ENCODE measurements at regions not wholly inside any gene's neighbourhood (a gene's known extent, or its start where the extent isn't known, plus 50 kb on each side); places are given as distances from the start of the nearest gene placed in this dataset.

- Mint-ChIP-seq H3K27me3 (ENCODE audit: low read depth) (peaks cover 7% of the 10 kb centered on the region), H3K36me3 (ENCODE audit: insufficient read depth in 1 of 3, low read depth in 3 of 3) (peaks cover 0 to 2% (median 0%) of the 10 kb centered on the region in 3 experiments; a peak in 3 of 7 replicates), H3K9me3 (peaks cover 4% of the 10 kb centered on the region in 2 experiments; a peak in 2 of 5 replicates), H3K4me1 (peaks cover 0 to 2% of the 10 kb centered on the region in 2 experiments; a peak in 1 of 4 replicates), H3K27ac (peak overlapping the region in 1 of 3 experiments; percentile 62; a peak in 1 of 7 replicates), H3K4me3 (no peak overlapping the region)
- H3K79me2 ChIP-seq (ENCODE audit: insufficient read depth, low read length) = no peaks in the 10 kb centered on the region
- no peak overlapping the region for H2BK15ac ChIP-seq (ENCODE audit: low read depth, low read length)
- H2AFZ ChIP-seq (ENCODE audit: low read length) = no peak overlapping the region
- H4K8ac ChIP-seq (replicated peaks; ENCODE audit: insufficient read length, low read depth, low read length) = no peak overlapping the region
- H3K23ac ChIP-seq (ENCODE audit: insufficient read length, low read depth, low read length) = no peak overlapping the region
- H4K20me1 ChIP-seq (ENCODE audit: control insufficient read depth, insufficient read depth, insufficient read length) = no peaks in the 10 kb centered on the region
- no peak for DNase-seq
- H3K4me2 ChIP-seq (ENCODE audit: insufficient read depth, insufficient read length, low read length) = no peak overlapping the region
- no peaks in the 10 kb centered on the region for H3K79me1 ChIP-seq (ENCODE audit: insufficient read depth, low read depth, low read length, poor library complexity, severe bottlenecking)
- H3K27ac ChIP-seq (ENCODE audit: insufficient read length, low read depth, low read length) = no peak overlapping the region
- H3K27me3 ChIP-seq (ENCODE audit: insufficient read depth, low read length) = no peaks in the 10 kb centered on the region
- no peaks in the 10 kb centered on the region for H3K9me3 ChIP-seq (ENCODE audit: control insufficient read depth, low read depth, low read length)
- no peak overlapping the region for H2BK20ac ChIP-seq (ENCODE audit: low read depth, low read length, poor library complexity, severe bottlenecking)
- H2AK5ac ChIP-seq (ENCODE audit: insufficient read length, low read length) = no peak overlapping the region
- H3K18ac ChIP-seq (ENCODE audit: insufficient read length, low read depth, low read length) = no peak overlapping the region
- H3T11ph ChIP-seq (ENCODE audit: low read length) = no peak overlapping the region
- no peak overlapping the region for H3K56ac ChIP-seq (ENCODE audit: insufficient read length, low read depth, low read length)
- H2BK12ac ChIP-seq (ENCODE audit: insufficient read length, low read depth, low read length) = no peak overlapping the region
- TF ChIP-seq, protein P1, sequence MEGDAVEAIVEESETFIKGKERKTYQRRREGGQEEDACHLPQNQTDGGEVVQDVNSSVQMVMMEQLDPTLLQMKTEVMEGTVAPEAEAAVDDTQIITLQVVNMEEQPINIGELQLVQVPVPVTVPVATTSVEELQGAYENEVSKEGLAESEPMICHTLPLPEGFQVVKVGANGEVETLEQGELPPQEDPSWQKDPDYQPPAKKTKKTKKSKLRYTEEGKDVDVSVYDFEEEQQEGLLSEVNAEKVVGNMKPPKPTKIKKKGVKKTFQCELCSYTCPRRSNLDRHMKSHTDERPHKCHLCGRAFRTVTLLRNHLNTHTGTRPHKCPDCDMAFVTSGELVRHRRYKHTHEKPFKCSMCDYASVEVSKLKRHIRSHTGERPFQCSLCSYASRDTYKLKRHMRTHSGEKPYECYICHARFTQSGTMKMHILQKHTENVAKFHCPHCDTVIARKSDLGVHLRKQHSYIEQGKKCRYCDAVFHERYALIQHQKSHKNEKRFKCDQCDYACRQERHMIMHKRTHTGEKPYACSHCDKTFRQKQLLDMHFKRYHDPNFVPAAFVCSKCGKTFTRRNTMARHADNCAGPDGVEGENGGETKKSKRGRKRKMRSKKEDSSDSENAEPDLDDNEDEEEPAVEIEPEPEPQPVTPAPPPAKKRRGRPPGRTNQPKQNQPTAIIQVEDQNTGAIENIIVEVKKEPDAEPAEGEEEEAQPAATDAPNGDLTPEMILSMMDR (conservative IDR thresholded peaks at IDR 0.05) = no peak
- WGBS (ENCODE audit: extremely low coverage, insufficient read length, low lambda C conversion rate) = no CpG with 5 or more reads among the region's 3 CpGs
- H3K14ac ChIP-seq (ENCODE audit: insufficient read depth, low read length) = no peak overlapping the region
- H2BK120ac ChIP-seq (ENCODE audit: low read depth, low read length, poor library complexity, severe bottlenecking) = no peak overlapping the region
- no peak overlapping the region for H2BK5ac ChIP-seq (ENCODE audit: insufficient read length, low read length)
- no peak overlapping the region for H4K91ac ChIP-seq (ENCODE audit: insufficient read length, low read depth, low read length)
- H3K4me1 ChIP-seq (ENCODE audit: insufficient read depth, low read length) = no peaks in the 10 kb centered on the region
- no peak overlapping the region for H3K4ac ChIP-seq (ENCODE audit: low read depth, low read length)
- H3K23me2 ChIP-seq (ENCODE audit: insufficient read length, low read depth, low read length, poor library complexity, severe bottlenecking) = no peaks in the 10 kb centered on the region
- H4K5ac ChIP-seq (ENCODE audit: insufficient read length, low read depth, low read length) = no peak overlapping the region
- H3K9ac ChIP-seq (ENCODE audit: extremely low read depth, insufficient read length, low read length) = no peak overlapping the region
These were observed 53.6 kb upstream of the GABRB2 start for GRCh38 chr5:161600156-161600555.
